H1 (cell line): ENCODE measurements at regions not wholly inside any gene's neighbourhood (a gene's known extent, or its start where the extent isn't known, plus 50 kb on each side); places are given as distances from the start of the nearest gene placed in this dataset.

Source experiments
- CEBPB ChIP-seq: IDR thresholded peaks from 2 replicates; pipeline ENCODE4 v1.6.1; 2012; ENCODE audit warnings: low read depth, low read length
- EZH2 ChIP-seq: fragments of 200-600 bp; sonication (generic); IDR thresholded peaks from 2 replicates; pipeline ENCODE4 v1.7.1; 2012; ENCODE audit warnings: low read depth, mild to moderate bottlenecking, moderate library complexity, low read length, inconsistent platforms; ENCODE audit not compliant: severe bottlenecking
- HDAC2 ChIP-seq, 2 experiments: fragments of 300-600 bp in 1 of 2; sonication (generic) in 1 of 2; IDR thresholded peaks; 2 replicates each; pipeline ENCODE4 v1.6.1; 2011 to 2012; ENCODE audit warnings: low read depth in 2 of 2, low read length in 2 of 2, mild to moderate bottlenecking in 2 of 2, moderate library complexity in 2 of 2, borderline replicate concordance in 1 of 2, inconsistent platforms in 1 of 2

DNA sequence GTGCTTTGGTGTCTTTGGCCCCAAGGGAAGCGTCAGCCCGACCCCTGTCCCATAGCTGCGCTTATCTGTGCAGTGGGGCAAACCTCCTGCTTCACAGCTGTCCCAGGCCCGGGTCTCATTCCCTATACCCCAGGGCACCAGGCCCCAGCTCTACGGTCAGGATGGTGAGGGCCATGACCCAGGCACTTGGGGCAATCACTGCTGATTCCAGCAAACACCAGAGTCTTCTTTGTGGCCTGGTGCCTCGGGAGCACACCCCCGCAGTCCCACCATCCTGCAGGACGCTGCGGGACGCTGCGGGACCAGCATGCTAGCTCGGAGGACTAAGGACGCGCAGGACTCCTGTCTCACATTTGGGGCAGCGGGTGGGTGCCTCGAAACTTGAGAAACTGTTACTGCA, 116.9 kb upstream of the HDAC4 start:
- no peak for TF ChIP-seq EZH2
- TF ChIP-seq CEBPB: no peak
- no peak for TF ChIP-seq HDAC2 (IDR thresholded peaks at IDR 0.05; ENCODE audit: borderline replicate concordance in 1 of 2, low read depth in 2 of 2, low read length in 2 of 2)
